MM.1S (cell line): ENCODE measurements at regions not wholly inside any gene's neighbourhood (a gene's known extent, or its start where the extent isn't known, plus 50 kb on each side); places are given as distances from the start of the nearest gene placed in this dataset.

ENCODE experiments used
- CTCF ChIP-seq: fragments of 300-600 bp; sonication (generic); IDR thresholded peaks from 2 replicates; pipeline ENCODE4 v1.5.1; 2016; ENCODE audit warnings: antibody characterized with exemption, low read length, mixed read lengths
- EZH2 ChIP-seq: fragments of 300-600 bp; sonication (generic); optimal IDR thresholded peaks from 2 replicates; pipeline ENCODE3; 2017; ENCODE audit warnings: low read depth, mild to moderate bottlenecking, antibody characterized with exemption, low read length, mixed read lengths
- EZH2phosphoT487 ChIP-seq: fragments of 300-600 bp; sonication (generic); IDR thresholded peaks from 2 replicates; pipeline ENCODE4 v1.6.1; 2018; ENCODE audit warnings: antibody characterized with exemption, low read length

- no peak for TF ChIP-seq CTCF
- no peak for TF ChIP-seq EZH2phosphoT487
- TF ChIP-seq EZH2: no peak
These were observed 106.9 kb downstream of the RIPK4 start for GRCh38 chr21:41659791-41660560.
